D721Med (cell line): ENCODE measurements at regions not wholly inside any gene's neighbourhood (a gene's known extent, or its start where the extent isn't known, plus 50 kb on each side); places are given as distances from the start of the nearest gene placed in this dataset.

Source experiments
- DNase-seq: peaks from one replicate; pipeline ENCODE4 v3.0.0; 2011; ENCODE audit warnings: low spot score; ENCODE audit not compliant: insufficient read length
- FAIRE-seq: peaks from 2 replicates; lab custom pipeline; 2011; peaks lifted over from hg19 to GRCh38; lab: Jason Lieb, UNC
- TF ChIP-seq, protein P1 (sequence below): IDR thresholded peaks from 2 replicates; pipeline ENCODE4 v1.5.1; 2012; ENCODE audit warnings: mild to moderate bottlenecking, control low read depth; ENCODE audit not compliant: insufficient read depth; ENCODE audit errors: missing control alignments

DNA sequence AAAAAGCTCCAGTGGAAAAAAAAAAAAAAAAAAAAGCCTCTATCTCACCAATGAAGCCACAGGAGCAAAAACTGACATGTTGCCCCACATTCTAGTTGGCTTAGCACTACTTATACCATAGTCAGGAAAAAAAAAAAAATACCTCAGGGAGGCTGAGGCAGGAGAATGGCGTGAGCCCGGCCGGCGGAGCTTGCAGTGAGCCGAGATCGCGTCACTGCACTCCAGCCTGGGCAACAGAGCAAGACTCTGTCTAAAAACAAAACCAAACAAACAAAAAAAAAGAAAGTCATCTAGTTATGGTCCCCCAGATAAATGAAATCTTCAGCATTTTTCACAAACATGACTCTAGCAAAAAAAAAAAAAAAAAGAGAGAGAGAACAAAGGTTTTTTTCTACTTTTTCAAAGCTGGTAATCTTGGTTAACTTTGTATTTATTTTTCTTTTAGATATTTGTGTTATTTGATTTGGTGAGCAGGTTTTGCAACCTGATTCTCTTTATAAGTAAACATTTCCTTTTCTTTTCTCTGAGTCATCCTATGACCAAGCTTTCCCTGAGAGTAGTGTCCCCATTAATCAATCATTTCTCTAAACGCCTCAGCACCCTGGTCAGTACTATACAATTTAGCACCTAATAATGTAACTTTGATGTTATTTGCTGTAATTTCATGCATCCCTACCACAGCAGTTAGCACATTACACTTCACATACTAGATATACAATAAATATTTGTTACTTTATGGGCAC, 273.7 kb upstream of the PIK3C3 start:
- DNase-seq (no peak), FAIRE-seq (no peak)
- TF ChIP-seq, protein P1, sequence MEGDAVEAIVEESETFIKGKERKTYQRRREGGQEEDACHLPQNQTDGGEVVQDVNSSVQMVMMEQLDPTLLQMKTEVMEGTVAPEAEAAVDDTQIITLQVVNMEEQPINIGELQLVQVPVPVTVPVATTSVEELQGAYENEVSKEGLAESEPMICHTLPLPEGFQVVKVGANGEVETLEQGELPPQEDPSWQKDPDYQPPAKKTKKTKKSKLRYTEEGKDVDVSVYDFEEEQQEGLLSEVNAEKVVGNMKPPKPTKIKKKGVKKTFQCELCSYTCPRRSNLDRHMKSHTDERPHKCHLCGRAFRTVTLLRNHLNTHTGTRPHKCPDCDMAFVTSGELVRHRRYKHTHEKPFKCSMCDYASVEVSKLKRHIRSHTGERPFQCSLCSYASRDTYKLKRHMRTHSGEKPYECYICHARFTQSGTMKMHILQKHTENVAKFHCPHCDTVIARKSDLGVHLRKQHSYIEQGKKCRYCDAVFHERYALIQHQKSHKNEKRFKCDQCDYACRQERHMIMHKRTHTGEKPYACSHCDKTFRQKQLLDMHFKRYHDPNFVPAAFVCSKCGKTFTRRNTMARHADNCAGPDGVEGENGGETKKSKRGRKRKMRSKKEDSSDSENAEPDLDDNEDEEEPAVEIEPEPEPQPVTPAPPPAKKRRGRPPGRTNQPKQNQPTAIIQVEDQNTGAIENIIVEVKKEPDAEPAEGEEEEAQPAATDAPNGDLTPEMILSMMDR, result no peak

DNA sequence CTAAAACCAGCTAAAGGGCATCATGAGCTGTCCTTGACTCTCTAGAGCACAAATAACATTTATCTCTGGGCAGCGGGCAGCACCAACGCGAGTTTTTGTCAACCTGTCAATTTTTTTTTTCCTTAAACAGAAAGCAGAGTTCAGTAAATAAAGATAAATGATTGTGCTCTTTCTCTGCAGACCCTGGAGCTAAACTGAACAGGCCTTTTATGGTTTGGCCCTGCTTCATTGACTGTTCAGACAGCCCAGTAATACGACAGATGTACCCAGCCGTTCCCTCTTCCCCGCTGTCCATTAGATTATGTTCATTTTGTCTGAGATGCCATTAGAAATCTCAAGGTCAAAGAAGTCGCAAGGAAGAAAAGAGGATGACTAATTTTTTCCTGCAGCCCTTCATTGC, 280.5 kb upstream of the PIK3C3 start:
- no peak for DNase-seq
- TF ChIP-seq, protein P1, result no peak
- no peak for FAIRE-seq

DNA sequence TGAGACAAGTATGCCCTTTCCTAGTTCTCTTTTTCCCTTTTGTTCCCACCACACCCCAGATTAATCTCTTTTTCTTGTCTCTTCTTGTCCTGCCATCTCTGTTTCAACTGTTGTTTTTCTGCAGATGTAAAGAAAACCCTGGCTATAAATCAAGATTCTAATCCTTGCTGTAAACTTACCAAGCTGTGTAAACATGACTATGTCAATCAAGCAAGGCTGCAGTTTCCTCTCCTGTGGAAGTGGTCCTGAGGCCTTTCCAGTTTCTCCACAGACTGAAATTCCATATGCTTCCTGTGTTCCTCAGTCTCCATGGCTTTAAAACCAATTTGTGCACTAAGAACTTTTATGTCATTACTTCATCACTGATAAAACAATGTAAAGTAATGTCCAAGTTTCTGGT, 288.8 kb upstream of the PIK3C3 start:
- no peak for FAIRE-seq
- DNase-seq, result no peak
- TF ChIP-seq, protein P1, result no peak

DNA sequence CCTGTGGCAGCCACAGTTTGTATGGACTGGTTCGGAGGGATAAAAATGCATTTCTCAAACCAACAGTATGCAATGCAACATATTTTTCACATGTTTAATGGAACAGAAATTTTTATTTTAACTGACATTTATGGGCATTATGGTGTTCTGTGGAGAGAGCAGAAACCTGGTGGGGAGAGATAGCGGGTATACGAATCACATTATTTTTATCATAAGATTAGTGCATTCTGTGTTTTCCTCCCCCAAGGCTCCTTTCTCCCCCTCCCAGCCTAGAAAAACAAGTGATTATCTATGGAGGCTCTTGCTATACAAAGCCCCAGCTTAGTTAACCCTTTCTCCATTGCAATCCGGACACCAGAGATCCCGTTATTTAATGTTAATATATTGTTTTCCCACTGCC, 289.8 kb upstream of the PIK3C3 start:
- TF ChIP-seq, protein P1, result no peak
- no peak for FAIRE-seq
- DNase-seq, result no peak

DNA sequence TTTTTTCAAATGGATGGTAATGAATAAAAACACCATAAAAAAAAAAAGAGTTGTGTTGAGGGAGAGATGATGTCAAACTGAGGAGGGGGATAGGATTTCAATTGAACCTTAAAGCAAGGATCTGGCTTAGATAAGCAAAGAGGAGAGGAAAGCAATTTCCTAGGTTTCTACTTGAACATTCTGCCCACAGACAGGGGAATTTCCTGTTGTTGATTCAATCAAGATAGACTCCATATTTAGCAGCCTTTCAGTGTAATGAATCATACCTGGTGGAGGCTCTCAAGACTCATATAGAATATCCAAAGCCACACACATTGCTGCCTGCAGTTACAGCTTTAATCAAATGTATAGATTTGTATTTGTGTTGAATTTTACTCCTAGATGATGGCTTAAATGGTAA, 294.4 kb upstream of the PIK3C3 start:
- TF ChIP-seq, protein P1, result no peak
- DNase-seq (no peak), FAIRE-seq (no peak)

DNA sequence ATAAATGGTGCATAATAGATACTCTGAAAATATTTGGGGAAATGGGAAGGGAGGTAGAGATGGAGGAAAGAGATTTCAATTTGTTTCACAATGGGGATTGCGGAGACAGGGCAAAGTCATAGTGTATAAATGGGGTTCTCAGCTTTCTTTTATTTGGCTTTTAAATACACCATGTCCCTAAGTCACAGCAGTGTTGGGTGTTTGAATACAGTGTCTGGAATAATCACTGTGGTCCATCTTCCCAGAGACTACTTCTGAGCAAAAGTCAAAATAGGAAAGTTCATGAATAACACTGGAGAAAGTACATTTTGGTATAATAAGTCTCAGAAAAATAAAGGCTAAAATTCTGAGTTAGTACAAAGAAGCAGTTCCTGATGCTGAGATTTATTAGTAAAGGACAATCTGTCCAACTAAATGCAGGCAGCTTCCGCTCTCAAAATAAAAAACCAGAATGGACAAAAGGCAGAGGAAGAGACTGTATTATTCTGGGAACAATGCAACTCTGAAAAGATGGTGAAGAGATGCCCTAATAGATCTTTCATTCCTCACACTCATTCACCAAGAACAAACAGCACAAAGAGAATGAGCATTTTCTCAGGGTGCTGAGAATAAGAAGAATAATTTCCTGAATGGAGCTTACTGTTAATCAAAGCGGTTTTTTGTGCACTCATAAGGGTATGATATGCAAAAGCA, 295.4 kb upstream of the PIK3C3 start:
- FAIRE-seq (no peak), DNase-seq (no peak)
- TF ChIP-seq, protein P1, result no peak

DNA sequence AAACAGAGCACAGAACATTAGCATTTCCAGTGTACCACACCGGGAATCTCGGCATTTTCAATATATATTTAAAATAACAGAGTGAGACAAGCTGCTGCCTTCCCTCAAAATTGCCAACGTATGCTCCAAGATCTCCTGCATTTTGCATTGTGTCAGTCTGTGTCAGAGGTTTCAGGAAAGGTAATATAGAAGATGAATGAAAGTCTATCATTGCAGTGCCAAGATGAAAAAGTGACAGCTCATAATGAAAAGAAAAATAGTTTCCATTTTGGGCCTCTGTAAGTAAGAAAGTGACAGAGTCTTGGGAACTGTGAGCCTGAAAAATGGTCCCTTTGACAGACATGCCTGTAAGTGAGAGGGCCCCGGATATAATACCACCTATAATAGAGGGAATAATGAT, 297.8 kb upstream of the PIK3C3 start:
- peak; percentile 48 for FAIRE-seq
- TF ChIP-seq, protein P1, result no peak
- no peak for DNase-seq
